GM12865 (cell line): ENCODE measurements at regions not wholly inside any gene's neighbourhood (a gene's known extent, or its start where the extent isn't known, plus 50 kb on each side); places are given as distances from the start of the nearest gene placed in this dataset.
A peak's percentile ranks its signal among the peaks of the same experiment; 100 is the strongest.
"Not testable (repeated sequence)": the region's sequence is repeated elsewhere in the genome, so short reads cannot be mapped to it uniquely, and the experiment has no call there.

Experiments
- DNase-seq: peaks from one replicate; pipeline ENCODE4 v3.0.0; 2010; ENCODE audit warnings: low read depth
- H3K4me3 ChIP-seq: 2 replicates; pipeline ENCODE4 v1.5.1; 2011; ENCODE audit warnings: mild to moderate bottlenecking, low read depth, low read length, control low read depth
- CTCF ChIP-seq: IDR thresholded peaks from 2 replicates; pipeline ENCODE4 v1.5.1; 2011; ENCODE audit warnings: low read length, control low read depth, low read depth, inconsistent platforms; ENCODE audit not compliant: insufficient read depth; ENCODE audit errors: missing control alignments

GRCh38 chr5:56669534-56670483 lies 145.5 kb upstream of the MAP3K1 start:
- TF ChIP-seq CTCF, result no peak
- no peak overlapping the region for H3K4me3 ChIP-seq
- DNase-seq, result peak; percentile 96

- no peak for DNase-seq
- no peak overlapping the region for H3K4me3 ChIP-seq
- TF ChIP-seq CTCF, result no peak
These were observed 146.4 kb upstream of the MAP3K1 start for GRCh38 chr5:56668996-56669395.

- no peak overlapping the region for H3K4me3 ChIP-seq
- DNase-seq, result no peak
- TF ChIP-seq CTCF, result no peak
These were observed 147.7 kb upstream of the MAP3K1 start for GRCh38 chr5:56667692-56668091.

GRCh38 chr5:56666901-56667300 lies 148.4 kb upstream of the MAP3K1 start:
- TF ChIP-seq CTCF, result no peak
- H3K4me3 ChIP-seq, result no peak overlapping the region
- no peak for DNase-seq

GRCh38 chr5:56665117-56665516 lies 150.2 kb upstream of the MAP3K1 start:
- not testable (repeated sequence) for H3K4me3 ChIP-seq, DNase-seq

GRCh38 chr5:56664025-56664424 lies 151.3 kb upstream of the MAP3K1 start:
- no peak for TF ChIP-seq CTCF

GRCh38 chr5:56663523-56663922 lies 151.8 kb upstream of the MAP3K1 start:
- no peak for DNase-seq
- H3K4me3 ChIP-seq, result no peak overlapping the region
- no peak for TF ChIP-seq CTCF

More at GRCh38 chr5:56664025-56664424, 151.3 kb upstream of the MAP3K1 start:
- no peak overlapping the region for H3K4me3 ChIP-seq
- DNase-seq, result no peak
